ENCODE measurements at regions not wholly inside any gene's neighbourhood (a gene's known extent, or its start where the extent isn't known, plus 50 kb on each side); places are given as distances from the start of the nearest gene placed in this dataset.

- H3K27ac Mint-ChIP-seq (ENCODE audit: unreplicated experiment): no peak overlapping the region
- peaks cover 9% of the 10 kb centered on the region for H3K36me3 Mint-ChIP-seq (ENCODE audit: low read depth)
- no peaks in the 10 kb centered on the region for H3K27me3 Mint-ChIP-seq (ENCODE audit: low read depth)
- no peak overlapping the region for H3K4me3 Mint-ChIP-seq
- H3K9me3 Mint-ChIP-seq: peaks cover 13% of the 10 kb centered on the region
- TF ChIP-seq CTCF (conservative IDR thresholded peaks at IDR 0.05): no peak
- DNase-seq (ENCODE audit: low read depth, low spot score): no peak
- H3K4me1 Mint-ChIP-seq: peaks cover 9% of the 10 kb centered on the region
Observed at GRCh38 chr2:236883819-236884218, 201.9 kb upstream of the COPS8 start.

- Mint-ChIP-seq H3K27me3 (ENCODE audit: low read depth) (no peaks in the 10 kb centered on the region), H3K9me3 (peaks cover 13% of the 10 kb centered on the region), H3K4me1 (peaks cover 17% of the 10 kb centered on the region), H3K36me3 (ENCODE audit: low read depth) (peaks cover 9% of the 10 kb centered on the region), H3K27ac (ENCODE audit: unreplicated experiment) (no peak overlapping the region), H3K4me3 (no peak overlapping the region)
- no peak for DNase-seq (ENCODE audit: low read depth, low spot score)
- no peak for TF ChIP-seq CTCF (conservative IDR thresholded peaks at IDR 0.05)
Observed at GRCh38 chr2:236884569-236885175, 201.0 kb upstream of the COPS8 start.

GRCh38 chr2:236886456-236886855 is 199.2 kb upstream of the COPS8 start:
- DNase-seq (ENCODE audit: low read depth, low spot score): no peak
- H3K27ac Mint-ChIP-seq (ENCODE audit: unreplicated experiment): no peak overlapping the region
- peaks cover 9% of the 10 kb centered on the region for H3K36me3 Mint-ChIP-seq (ENCODE audit: low read depth)
- peaks cover 11% of the 10 kb centered on the region for H3K9me3 Mint-ChIP-seq
- no peak for TF ChIP-seq CTCF (conservative IDR thresholded peaks at IDR 0.05)
- no peaks in the 10 kb centered on the region for H3K27me3 Mint-ChIP-seq (ENCODE audit: low read depth)
- H3K4me1 Mint-ChIP-seq: peaks cover 27% of the 10 kb centered on the region
- no peak overlapping the region for H3K4me3 Mint-ChIP-seq

GRCh38 chr2:236887531-236887930 is 198.2 kb upstream of the COPS8 start:
- H3K9me3 Mint-ChIP-seq: peaks cover 4% of the 10 kb centered on the region
- TF ChIP-seq CTCF (conservative IDR thresholded peaks at IDR 0.05): no peak
- H3K27ac Mint-ChIP-seq (ENCODE audit: unreplicated experiment): peak overlapping the region; percentile 70
- H3K36me3 Mint-ChIP-seq (ENCODE audit: low read depth): peaks cover 3% of the 10 kb centered on the region
- H3K4me3 Mint-ChIP-seq: no peak overlapping the region
- H3K27me3 Mint-ChIP-seq (ENCODE audit: low read depth): no peaks in the 10 kb centered on the region
- DNase-seq (ENCODE audit: low read depth, low spot score): no peak
- H3K4me1 Mint-ChIP-seq: peaks cover 32% of the 10 kb centered on the region

GRCh38 chr2:236887953-236888793 is 197.5 kb upstream of the COPS8 start:
- no peak for TF ChIP-seq CTCF (conservative IDR thresholded peaks at IDR 0.05)
- Mint-ChIP-seq H3K4me3 (no peak overlapping the region), H3K9me3 (peaks cover 4% of the 10 kb centered on the region), H3K36me3 (ENCODE audit: low read depth) (peaks cover 3% of the 10 kb centered on the region), H3K27me3 (ENCODE audit: low read depth) (no peaks in the 10 kb centered on the region), H3K27ac (ENCODE audit: unreplicated experiment) (peak overlapping the region; percentile 70), H3K4me1 (peaks cover 37% of the 10 kb centered on the region)
- DNase-seq (ENCODE audit: low read depth, low spot score): no peak

Data from neural crest cell (in vitro differentiated cells).